ENCODE measurements at regions not wholly inside any gene's neighbourhood (a gene's known extent, or its start where the extent isn't known, plus 50 kb on each side); places are given as distances from the start of the nearest gene placed in this dataset.

GRCh38 chr17:77769762-77770161, 188.7 kb upstream of the TNRC6C start:
- TF ChIP-seq EZH2 (IDR thresholded peaks at IDR 0.05; ENCODE audit: low read length, missing control alignments) (no peak), CTCF (conservative IDR thresholded peaks at IDR 0.05 in 1 of 2, IDR thresholded peaks at IDR 0.05 in 1 of 2; ENCODE audit: low read depth in 1 of 2, low read length in 2 of 2) (no peak)
